Stimulated activated CD4-positive, alpha-beta T cell treated with anti-CD3 and anti-CD28 coated beads, TNF-alpha, amount 100 ng/mL, for 48 hours (primary cell): ENCODE measurements at regions not wholly inside any gene's neighbourhood (a gene's known extent, or its start where the extent isn't known, plus 50 kb on each side); places are given as distances from the start of the nearest gene placed in this dataset.
"Not testable (repeated sequence)": the region's sequence is repeated elsewhere in the genome, so short reads cannot be mapped to it uniquely, and the experiment has no call there.

Experiments
- DNase-seq, 3 donors: peaks; one replicate each; pipeline ENCODE4 v3.0.0-alpha.2; 2020; ENCODE audit warnings: low read depth in 3 of 3

GRCh38 chr16:88164196-88165039 lies 213.2 kb downstream of the BANP start:
- DNase-seq: not testable (repeated sequence)

DNA sequence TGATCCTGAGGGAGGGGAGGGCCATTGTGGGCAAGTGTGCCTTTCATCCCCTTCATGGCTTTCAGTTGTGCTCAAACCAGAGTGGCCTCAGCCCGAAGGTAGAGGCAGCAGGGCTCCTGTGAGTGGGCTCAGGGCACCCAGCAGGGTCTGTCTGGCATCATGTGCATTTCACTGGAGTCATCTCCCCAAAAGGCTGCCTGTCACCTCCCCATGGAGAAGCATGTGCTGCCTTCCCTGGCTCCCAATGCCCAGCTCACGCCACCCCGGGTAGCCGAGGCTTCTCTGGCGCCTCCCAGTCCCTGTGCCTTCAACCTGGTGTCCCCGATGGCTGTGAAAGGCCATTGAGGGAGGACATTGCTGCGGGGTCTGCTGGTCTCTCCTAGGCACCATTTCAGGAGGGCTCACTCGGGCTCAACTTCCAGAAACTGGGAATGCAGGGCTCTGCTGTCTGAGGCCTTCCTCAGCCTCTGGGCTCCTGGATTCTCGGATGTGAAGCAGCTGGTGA lies 213.9 kb downstream of the BANP start:
- not testable (repeated sequence) for DNase-seq

DNA sequence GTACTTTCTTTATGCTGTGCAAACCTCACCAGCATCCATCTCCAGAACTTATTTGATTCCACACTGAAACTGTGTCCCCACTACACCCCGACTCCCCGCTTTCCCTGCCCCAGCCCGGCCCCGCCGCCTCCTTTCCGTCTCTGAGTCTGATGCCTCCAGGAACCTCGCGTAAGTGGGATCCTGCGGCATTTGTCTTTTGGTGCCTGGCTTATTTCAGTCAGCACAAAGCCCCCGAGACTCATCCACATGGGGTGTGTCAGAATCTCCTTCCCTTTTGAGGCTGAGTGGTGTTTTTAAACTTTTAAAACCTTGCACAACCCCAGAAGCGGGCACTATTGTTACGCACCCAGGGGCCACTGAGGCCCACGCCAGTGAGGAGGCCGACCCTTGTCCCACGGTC lies 214.4 kb downstream of the BANP start:
- not testable (repeated sequence) for DNase-seq

DNA sequence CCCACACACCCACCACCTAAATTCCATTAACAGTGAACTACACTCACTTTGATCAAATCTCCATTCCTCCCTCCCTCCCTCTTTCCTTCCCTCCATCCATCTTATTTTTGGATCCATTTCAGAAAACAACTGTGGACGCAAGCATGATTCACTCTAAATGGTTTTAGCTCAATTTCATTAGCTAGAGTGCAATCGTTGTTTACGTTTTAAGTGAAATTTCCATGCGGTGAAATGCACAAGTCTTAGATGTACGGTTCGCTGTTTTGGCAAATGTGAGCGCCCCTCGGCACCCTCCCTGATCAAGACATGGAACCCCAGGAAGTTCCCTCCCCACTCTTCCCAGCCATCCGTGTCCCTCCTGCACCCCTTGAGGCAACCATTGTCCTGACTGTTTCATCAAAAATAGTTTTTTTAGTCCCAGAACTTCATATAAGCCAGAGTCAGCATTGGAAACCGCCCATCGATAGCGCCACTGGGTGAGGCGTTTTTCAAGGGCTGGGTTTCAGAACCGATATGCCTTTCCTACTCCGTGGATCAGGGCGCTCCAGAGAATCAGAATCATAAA lies 215.1 kb downstream of the BANP start:
- DNase-seq: not testable (repeated sequence)

GRCh38 chr16:88167798-88168556 lies 214.8 kb upstream of the ZNF469 start:
- DNase-seq: not testable (repeated sequence)

DNA sequence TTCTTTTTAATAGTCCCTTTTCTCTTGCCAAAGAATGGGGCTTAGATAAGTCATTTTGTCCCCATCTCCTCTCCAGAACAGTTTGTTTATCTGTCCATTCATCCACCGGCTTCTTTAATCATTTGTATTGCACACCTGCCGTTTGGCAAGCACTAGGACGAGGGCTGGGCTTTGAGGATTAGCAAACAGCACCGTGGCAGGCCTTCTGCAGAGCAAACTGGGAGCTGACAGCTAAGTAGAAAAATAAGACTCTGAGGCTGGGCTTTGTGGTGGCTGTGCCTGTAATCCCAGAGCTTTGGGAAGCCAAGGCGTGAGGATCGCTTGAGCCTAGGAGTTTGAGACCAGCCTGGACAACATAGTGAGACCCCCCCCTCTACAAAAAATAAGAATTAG lies 214.2 kb upstream of the ZNF469 start:
- not testable (repeated sequence) for DNase-seq

- DNase-seq: not testable (repeated sequence)
These were observed 213.5 kb upstream of the ZNF469 start for GRCh38 chr16:88169136-88169830.

DNA sequence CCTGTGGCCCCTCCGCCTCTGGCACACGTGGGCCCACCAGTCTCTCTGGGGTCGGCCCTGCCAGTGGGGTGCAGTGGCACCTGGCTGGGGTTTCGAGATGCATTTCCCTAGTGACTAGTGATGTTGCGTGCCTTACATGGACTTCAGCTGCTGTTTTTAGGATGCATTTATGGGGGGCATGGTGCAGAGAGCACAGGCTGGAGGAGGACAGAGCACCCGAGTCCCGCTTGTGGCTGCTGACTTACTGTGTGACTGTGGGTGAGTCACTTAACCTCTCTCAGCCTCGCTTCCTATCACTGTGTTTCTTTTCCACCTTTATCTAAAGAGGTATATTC lies 213.0 kb upstream of the ZNF469 start:
- not testable (repeated sequence) for DNase-seq

DNA sequence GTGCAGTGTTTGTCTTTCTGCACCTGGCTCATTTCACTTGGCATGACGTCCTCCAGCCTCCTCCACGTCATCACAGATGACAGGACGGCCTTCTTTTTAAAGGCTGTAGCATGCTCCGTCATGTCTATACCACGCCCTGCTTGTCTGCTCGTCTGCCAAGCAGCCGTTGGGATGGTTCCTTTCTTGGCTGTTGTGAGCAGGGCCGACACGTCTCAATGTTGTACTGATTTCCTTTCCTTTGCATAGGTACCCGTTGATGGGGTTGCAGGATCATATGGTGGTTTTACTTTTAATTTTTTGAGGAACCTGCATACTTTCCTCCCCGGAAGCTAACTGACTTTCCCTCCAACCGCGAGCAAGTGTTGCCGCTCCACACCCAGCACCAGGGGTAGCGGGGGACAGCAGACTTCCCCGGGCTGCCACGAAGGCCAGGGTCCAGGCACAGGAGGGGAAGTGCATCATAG lies 212.2 kb upstream of the ZNF469 start:
- no peak for DNase-seq

GRCh38 chr16:88171126-88171525 lies 211.6 kb upstream of the ZNF469 start:
- not testable (repeated sequence) for DNase-seq

GRCh38 chr16:88176184-88176583 lies 206.6 kb upstream of the ZNF469 start:
- not testable (repeated sequence) for DNase-seq

DNA sequence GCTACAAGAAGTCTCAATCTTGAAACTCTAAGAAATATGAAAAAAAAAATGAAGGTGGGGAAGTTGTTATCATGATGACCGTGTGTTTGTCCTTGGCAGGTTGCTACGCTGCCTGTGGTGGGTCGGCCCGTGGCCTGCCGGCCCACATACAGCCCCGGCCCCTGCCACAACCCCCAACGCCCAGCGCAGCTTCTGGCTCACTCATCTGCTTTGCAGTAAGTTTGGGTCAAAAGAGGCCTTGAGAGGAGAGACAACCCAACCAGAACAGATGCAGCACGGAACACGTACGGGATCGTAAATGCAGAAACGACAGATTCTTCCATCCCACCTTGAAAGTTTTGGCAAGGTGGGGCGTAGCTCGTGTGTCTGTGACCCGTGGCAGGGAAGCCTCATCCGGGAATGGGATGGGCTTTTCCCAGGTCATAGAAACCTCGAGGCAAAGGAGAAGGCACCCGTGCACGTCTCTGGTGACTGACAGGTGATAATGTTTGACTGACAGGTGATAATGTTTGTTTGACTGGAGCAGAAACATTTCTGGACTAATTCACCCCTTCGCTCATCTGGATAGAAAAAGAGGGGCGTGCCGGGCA lies 206.1 kb upstream of the ZNF469 start:
- not testable (repeated sequence) for DNase-seq

GRCh38 chr16:88178251-88178650 lies 204.5 kb upstream of the ZNF469 start:
- not testable (repeated sequence) for DNase-seq

- DNase-seq: not testable (repeated sequence)
These were observed 203.9 kb upstream of the ZNF469 start for GRCh38 chr16:88178896-88179295.

DNA sequence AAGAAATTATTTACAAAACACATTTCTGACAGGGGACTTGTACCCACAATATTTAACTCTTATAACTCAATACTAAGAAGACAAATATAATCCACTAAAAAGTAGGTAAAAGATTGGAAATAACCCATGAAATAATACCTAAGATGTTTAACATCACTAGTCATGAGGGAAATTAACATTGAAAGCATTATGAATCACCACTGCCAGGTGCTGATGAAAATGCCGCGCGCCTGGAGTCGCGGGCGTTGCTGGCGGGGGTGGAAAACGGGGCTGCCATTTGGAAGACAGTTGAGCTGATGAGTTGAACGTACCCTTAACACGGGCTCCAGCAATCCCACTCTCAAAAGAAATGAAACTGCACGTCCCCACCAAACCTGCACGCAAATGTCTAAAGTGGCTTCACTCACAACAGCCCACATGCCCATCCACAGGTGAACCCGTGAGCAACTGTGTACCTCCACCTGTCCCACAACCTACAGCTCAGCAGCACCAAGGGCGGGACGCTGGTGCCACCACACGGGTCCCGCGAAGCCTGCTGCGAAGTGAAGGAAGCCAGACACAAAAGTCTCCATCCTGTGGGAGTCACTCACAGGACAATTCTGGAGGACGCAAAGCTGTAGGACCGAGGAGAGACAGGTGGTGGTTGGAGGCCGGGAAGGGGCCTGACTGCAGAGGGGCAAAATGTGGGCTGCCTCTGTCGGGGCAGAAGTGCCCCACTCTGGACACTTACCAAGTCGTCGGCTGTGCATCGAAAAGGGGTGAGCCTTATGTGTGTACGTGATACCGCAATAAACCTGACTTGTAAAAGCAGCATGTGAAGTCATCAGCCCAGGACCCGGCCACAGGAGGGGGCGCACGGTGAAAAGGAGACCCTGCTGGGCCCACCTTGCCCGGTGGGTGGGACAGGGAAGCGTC lies 199.5 kb upstream of the ZNF469 start:
- DNase-seq: not testable (repeated sequence)

- not testable (repeated sequence) for DNase-seq
These were observed 198.7 kb upstream of the ZNF469 start for GRCh38 chr16:88184053-88184452.

DNA sequence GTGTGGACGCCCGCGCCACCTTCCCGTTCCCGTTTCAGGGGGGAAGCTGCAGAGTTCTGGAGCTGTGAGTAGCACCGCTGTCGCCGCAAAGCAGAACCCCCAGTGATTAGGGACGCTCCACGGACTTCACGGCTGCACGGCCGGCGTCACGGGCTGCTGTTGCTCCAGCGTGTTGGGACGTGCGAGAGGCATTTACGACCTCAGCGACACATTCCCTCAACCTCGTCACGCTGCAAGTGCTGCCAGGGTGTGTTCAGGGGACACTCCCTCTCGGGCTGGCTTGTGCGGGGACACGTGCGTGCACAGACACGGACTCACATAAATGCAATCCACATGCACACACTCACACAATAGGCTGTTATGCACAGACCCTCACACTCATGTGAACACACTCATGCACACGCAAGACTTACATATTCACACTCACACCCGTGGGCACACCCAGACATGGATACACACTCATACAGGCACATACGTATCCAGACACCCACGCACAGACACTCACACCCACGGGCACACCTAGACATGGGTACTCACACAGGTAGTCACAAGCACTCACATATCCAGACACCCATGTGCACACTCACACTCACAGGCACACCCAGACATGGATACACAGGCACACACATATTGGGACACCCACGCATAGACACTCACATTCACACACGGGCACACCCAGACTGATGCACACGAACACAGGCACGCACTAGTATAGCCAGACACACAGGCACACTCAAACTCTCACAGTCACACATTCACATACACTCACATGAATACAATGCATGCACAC lies 198.0 kb upstream of the ZNF469 start:
- not testable (repeated sequence) for DNase-seq

DNA sequence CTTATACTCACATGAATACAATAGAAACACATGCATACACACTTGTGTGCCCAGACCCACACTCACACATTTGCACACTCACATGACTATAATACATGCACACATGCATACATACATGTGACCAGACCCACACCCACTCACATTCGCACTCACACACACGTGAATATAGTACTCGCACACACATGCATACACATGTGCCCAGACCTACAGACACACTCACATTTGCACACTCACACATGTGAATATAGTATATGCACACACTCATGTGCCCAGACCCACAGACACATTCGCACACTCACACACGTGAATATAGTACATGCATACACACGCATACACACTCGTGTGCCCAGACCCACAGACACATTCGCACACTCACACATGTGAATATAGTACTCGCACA lies 197.4 kb upstream of the ZNF469 start:
- not testable (repeated sequence) for DNase-seq
